DOHH2 (cell line): ENCODE measurements at regions not wholly inside any gene's neighbourhood (a gene's known extent, or its start where the extent isn't known, plus 50 kb on each side); places are given as distances from the start of the nearest gene placed in this dataset.

Source experiments
- EZH2phosphoT487 ChIP-seq: fragments of 200-600 bp; sonication (generic); IDR thresholded peaks from 2 replicates; pipeline ENCODE4 v1.6.1; 2017; ENCODE audit warnings: borderline replicate concordance, mild to moderate bottlenecking, antibody characterized with exemption, low read length, moderate library complexity, mixed read lengths
- TF ChIP-seq, protein P1 (sequence below): fragments of 200-600 bp; sonication (generic); IDR thresholded peaks from one replicate; pipeline ENCODE4 v1.5.1; 2014; ENCODE audit warnings: antibody characterized with exemption, mild to moderate bottlenecking, low read depth, low read length; ENCODE audit not compliant: poor library complexity, severe bottlenecking

DNA sequence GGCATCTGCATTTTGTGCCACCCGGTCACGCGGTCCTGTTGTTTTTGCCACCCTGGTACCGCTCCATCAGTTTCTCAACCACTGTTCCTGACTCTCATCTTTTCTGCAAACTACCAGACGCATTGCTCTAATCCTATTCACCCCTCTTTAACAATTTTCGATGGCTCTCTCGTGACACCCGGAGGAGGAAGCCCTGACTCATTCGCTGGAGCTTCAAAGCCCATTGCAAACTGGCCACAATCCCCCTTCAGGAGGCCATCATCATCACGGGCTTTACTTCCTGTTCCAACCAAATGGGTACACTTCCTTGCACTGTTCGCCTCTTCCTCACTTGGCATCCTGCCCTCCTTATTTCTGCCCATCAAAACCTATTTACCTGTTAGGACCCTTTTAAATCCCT, 155.3 kb downstream of the RGS9 start:
- TF ChIP-seq, protein P1, sequence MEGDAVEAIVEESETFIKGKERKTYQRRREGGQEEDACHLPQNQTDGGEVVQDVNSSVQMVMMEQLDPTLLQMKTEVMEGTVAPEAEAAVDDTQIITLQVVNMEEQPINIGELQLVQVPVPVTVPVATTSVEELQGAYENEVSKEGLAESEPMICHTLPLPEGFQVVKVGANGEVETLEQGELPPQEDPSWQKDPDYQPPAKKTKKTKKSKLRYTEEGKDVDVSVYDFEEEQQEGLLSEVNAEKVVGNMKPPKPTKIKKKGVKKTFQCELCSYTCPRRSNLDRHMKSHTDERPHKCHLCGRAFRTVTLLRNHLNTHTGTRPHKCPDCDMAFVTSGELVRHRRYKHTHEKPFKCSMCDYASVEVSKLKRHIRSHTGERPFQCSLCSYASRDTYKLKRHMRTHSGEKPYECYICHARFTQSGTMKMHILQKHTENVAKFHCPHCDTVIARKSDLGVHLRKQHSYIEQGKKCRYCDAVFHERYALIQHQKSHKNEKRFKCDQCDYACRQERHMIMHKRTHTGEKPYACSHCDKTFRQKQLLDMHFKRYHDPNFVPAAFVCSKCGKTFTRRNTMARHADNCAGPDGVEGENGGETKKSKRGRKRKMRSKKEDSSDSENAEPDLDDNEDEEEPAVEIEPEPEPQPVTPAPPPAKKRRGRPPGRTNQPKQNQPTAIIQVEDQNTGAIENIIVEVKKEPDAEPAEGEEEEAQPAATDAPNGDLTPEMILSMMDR, result no peak
- TF ChIP-seq EZH2phosphoT487, result no peak
